AG20443 (cell line): ENCODE measurements at regions not wholly inside any gene's neighbourhood (a gene's known extent, or its start where the extent isn't known, plus 50 kb on each side); places are given as distances from the start of the nearest gene placed in this dataset.
"Not testable (repeated sequence)": the region's sequence is repeated elsewhere in the genome, so short reads cannot be mapped to it uniquely, and the experiment has no call there.

Source experiments
- DNase-seq: peaks from one replicate; pipeline ENCODE4 v3.0.0; 2012; ENCODE audit warnings: low spot score, mixed read lengths

GRCh38 chr2:224263571-224264043 lies 138.3 kb downstream of the FAM124B start:
- peak; percentile 24 for DNase-seq

- no peak for DNase-seq
These were observed 140.6 kb downstream of the FAM124B start for GRCh38 chr2:224261326-224261725.

GRCh38 chr2:224260372-224261020 lies 141.4 kb downstream of the FAM124B start:
- DNase-seq: no peak

- DNase-seq: no peak
These were observed 142.1 kb downstream of the FAM124B start for GRCh38 chr2:224259831-224260230.

- no peak for DNase-seq
These were observed 143.8 kb downstream of the FAM124B start for GRCh38 chr2:224258059-224258458.

- DNase-seq: no peak
These were observed 144.8 kb downstream of the FAM124B start for GRCh38 chr2:224257156-224257555.

- no peak for DNase-seq
These were observed 148.4 kb downstream of the FAM124B start for GRCh38 chr2:224253464-224253863.

GRCh38 chr2:224252631-224253030 lies 149.3 kb downstream of the FAM124B start:
- peak; percentile 67 for DNase-seq

- no peak for DNase-seq
These were observed 152.9 kb downstream of the FAM124B start for GRCh38 chr2:224248944-224249371.

GRCh38 chr2:224242561-224242960 lies 159.3 kb downstream of the FAM124B start:
- no peak for DNase-seq

GRCh38 chr2:224241812-224242211 lies 160.1 kb downstream of the FAM124B start:
- DNase-seq: no peak

- no peak for DNase-seq
These were observed 160.9 kb downstream of the FAM124B start for GRCh38 chr2:224241001-224241400.

- DNase-seq: no peak
These were observed 177.9 kb downstream of the FAM124B start for GRCh38 chr2:224223851-224224555.

GRCh38 chr2:224222974-224223373 lies 178.9 kb downstream of the FAM124B start:
- DNase-seq: no peak

- no peak for DNase-seq
These were observed 179.6 kb downstream of the FAM124B start for GRCh38 chr2:224222291-224222690.

- DNase-seq: peak; percentile 85
These were observed 180.4 kb downstream of the FAM124B start for GRCh38 chr2:224221455-224221913.

- no peak for DNase-seq
These were observed 181.2 kb downstream of the FAM124B start for GRCh38 chr2:224220586-224221255.

GRCh38 chr2:224219781-224220180 lies 180.7 kb upstream of the SERPINE2 start:
- no peak for DNase-seq

GRCh38 chr2:224217962-224218347 lies 178.9 kb upstream of the SERPINE2 start:
- DNase-seq: peak; percentile 73

GRCh38 chr2:224217233-224217961 lies 178.3 kb upstream of the SERPINE2 start:
- peak; percentile 25 for DNase-seq

GRCh38 chr2:224215611-224216010 lies 176.5 kb upstream of the SERPINE2 start:
- not testable (repeated sequence) for DNase-seq

- DNase-seq: no peak
These were observed 174.3 kb upstream of the SERPINE2 start for GRCh38 chr2:224213396-224213795.
